Loucy (cell line): ENCODE measurements at regions not wholly inside any gene's neighbourhood (a gene's known extent, or its start where the extent isn't known, plus 50 kb on each side); places are given as distances from the start of the nearest gene placed in this dataset.

Experiments used
- H2AFZ ChIP-seq: fragments of 200-600 bp; sonication (generic); 2 replicates; pipeline ENCODE4 v1.6.0; 2016; ENCODE audit warnings: antibody characterized with exemption, mild to moderate bottlenecking, low read length, moderate library complexity
- H3F3A ChIP-seq: fragments of 200-600 bp; 2 replicates; pipeline ENCODE4 v1.6.0; 2016; ENCODE audit warnings: antibody characterized with exemption, low read depth, mild to moderate bottlenecking
- H3K27me3 ChIP-seq: fragments of 200-600 bp; sonication (generic); 2 replicates; pipeline ENCODE4 v1.6.1; 2014; ENCODE audit warnings: low read length, mild to moderate bottlenecking; ENCODE audit not compliant: insufficient read depth, poor library complexity, severe bottlenecking
- H3K36me3 ChIP-seq: fragments of 200-600 bp; sonication (generic); 2 replicates; pipeline ENCODE4 v1.6.1; 2016; ENCODE audit warnings: low read length; ENCODE audit not compliant: insufficient read depth
- H3K4me1 ChIP-seq: fragments of 200-600 bp; sonication (generic); 2 replicates; pipeline ENCODE4 v1.5.1; 2014; ENCODE audit warnings: low read length, mild to moderate bottlenecking; ENCODE audit not compliant: insufficient read depth, poor library complexity, severe bottlenecking
- H3K4me2 ChIP-seq: fragments of 200-600 bp; sonication (generic); 2 replicates; pipeline ENCODE4 v1.6.0; 2014; ENCODE audit warnings: antibody characterized with exemption, low read length, low read depth, mild to moderate bottlenecking; ENCODE audit not compliant: poor library complexity, severe bottlenecking
- H3K4me3 ChIP-seq: fragments of 200-600 bp; sonication (generic); 2 replicates; pipeline ENCODE4 v1.5.1; 2014; ENCODE audit warnings: low read length, mild to moderate bottlenecking, mixed read lengths; ENCODE audit not compliant: poor library complexity, severe bottlenecking
- H3K79me2 ChIP-seq: fragments of 200-600 bp; sonication (generic); 2 replicates; pipeline ENCODE4 v1.6.1; 2014; ENCODE audit warnings: low read length; ENCODE audit not compliant: insufficient read depth
- H3K9ac ChIP-seq: fragments of 200-600 bp; sonication (generic); 2 replicates; pipeline ENCODE4 v1.6.0; 2014; ENCODE audit warnings: mild to moderate bottlenecking, low read depth, low read length, moderate library complexity; ENCODE audit not compliant: poor library complexity, severe bottlenecking
- H3K9me2 ChIP-seq: fragments of 200-600 bp; sonication (generic); replicated peaks from 2 replicates; pipeline ENCODE4 v1.6.1; 2016; ENCODE audit warnings: low read depth, low read length, mixed read lengths
- H3K9me3 ChIP-seq: fragments of 200-600 bp; sonication (generic); 2 replicates; pipeline ENCODE4 v1.6.1; 2014; ENCODE audit warnings: mild to moderate bottlenecking, antibody characterized with exemption, low read length, low read depth; ENCODE audit not compliant: insufficient read depth
- H4K20me1 ChIP-seq: fragments of 200-600 bp; sonication (generic); 2 replicates; pipeline ENCODE4 v1.6.0; 2014; ENCODE audit warnings: antibody characterized with exemption, low read length, mild to moderate bottlenecking; ENCODE audit not compliant: insufficient read depth, poor library complexity, severe bottlenecking
- EZH2phosphoT487 ChIP-seq: fragments of 200-600 bp; IDR thresholded peaks from 2 replicates; pipeline ENCODE4 v1.6.1; 2018; ENCODE audit warnings: antibody characterized with exemption, mild to moderate bottlenecking, moderate library complexity, borderline replicate concordance
- TF ChIP-seq, protein P1 (sequence below): fragments of 200-600 bp; sonication (generic); conservative IDR thresholded peaks from 2 replicates; pipeline ENCODE4 v1.5.1; 2014; ENCODE audit warnings: mild to moderate bottlenecking, antibody characterized with exemption, low read length

DNA sequence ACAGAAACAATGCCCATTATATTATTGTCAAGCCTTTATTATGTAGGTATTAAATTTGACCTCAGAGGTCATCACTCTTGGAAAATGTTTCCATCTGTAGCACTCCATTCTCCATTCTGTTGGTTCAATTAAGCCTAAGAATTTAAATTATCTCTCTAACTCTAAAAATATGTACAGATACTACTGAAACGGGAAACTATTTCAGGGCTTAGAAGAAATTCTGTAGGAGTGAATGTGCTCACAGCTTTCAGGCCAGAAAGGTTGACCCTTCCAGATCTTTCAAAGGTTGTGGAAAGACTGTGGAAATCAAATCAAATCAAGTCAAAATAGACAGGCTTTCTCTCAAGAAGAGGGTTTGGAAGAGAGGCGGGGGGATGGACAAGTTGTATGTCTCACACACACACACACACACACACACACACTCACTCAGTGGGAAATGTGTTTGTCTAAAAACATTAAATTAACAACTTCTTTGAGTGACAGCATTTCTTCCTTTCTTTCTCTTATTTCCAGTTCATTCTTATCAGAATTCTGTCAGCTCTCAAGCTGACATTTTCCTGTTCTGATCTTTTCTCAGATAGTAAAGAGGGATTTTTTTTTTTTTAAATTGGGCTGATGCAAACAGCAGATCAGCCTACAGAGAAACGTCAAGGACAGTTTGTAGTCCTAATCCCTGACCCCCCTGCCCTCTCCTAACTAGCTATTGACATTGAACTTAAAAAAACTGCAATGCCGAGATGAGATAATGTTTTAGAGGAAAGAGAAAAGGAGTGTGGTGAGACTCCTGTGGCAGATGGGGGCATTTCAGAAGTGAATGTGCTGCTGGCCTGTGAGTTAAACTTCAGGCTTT is 139.0 kb upstream of the ZFHX3 start:
- no peaks in the 10 kb centered on the region for H3K36me3 ChIP-seq
- no peaks in the 10 kb centered on the region for H3K9me2 ChIP-seq
- H3K79me2 ChIP-seq: no peaks in the 10 kb centered on the region
- H3K4me1 ChIP-seq: peaks cover 27% of the 10 kb centered on the region
- H3K27me3 ChIP-seq: no peaks in the 10 kb centered on the region
- H4K20me1 ChIP-seq: no peaks in the 10 kb centered on the region
- H3K4me3 ChIP-seq: no peak overlapping the region
- peak overlapping the region; percentile 31 for H3K9ac ChIP-seq
- H3K9me3 ChIP-seq: no peaks in the 10 kb centered on the region
- H3K4me2 ChIP-seq: peak overlapping the region; percentile 46
- H2AFZ ChIP-seq: peak overlapping the region; percentile 67
- no peak for TF ChIP-seq EZH2phosphoT487
- TF ChIP-seq, protein P1, sequence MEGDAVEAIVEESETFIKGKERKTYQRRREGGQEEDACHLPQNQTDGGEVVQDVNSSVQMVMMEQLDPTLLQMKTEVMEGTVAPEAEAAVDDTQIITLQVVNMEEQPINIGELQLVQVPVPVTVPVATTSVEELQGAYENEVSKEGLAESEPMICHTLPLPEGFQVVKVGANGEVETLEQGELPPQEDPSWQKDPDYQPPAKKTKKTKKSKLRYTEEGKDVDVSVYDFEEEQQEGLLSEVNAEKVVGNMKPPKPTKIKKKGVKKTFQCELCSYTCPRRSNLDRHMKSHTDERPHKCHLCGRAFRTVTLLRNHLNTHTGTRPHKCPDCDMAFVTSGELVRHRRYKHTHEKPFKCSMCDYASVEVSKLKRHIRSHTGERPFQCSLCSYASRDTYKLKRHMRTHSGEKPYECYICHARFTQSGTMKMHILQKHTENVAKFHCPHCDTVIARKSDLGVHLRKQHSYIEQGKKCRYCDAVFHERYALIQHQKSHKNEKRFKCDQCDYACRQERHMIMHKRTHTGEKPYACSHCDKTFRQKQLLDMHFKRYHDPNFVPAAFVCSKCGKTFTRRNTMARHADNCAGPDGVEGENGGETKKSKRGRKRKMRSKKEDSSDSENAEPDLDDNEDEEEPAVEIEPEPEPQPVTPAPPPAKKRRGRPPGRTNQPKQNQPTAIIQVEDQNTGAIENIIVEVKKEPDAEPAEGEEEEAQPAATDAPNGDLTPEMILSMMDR: no peak
- no peaks in the 10 kb centered on the region for H3F3A ChIP-seq

DNA sequence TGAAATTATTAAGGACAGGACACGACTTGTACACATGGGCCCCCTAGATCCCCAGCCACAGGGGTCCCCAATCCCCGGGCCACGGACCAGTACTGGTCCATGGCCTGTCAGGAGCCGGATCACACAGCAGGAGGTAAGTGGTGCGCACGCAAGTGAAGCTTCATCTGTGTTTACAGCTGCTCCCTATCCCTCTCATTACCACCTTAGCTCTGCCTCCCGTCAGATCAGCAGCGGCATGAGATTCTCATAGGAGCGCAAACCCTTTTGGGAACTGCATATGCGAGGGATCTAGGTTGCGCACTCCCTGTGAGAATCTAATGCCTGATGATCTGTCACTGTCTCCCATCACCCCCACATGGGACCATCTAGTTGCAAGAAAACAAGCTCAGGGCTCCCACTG is 137.8 kb upstream of the ZFHX3 start:
- H3F3A ChIP-seq: no peaks in the 10 kb centered on the region
- no peaks in the 10 kb centered on the region for H3K9me3 ChIP-seq
- peaks cover 18% of the 10 kb centered on the region for H3K4me1 ChIP-seq
- no peaks in the 10 kb centered on the region for H3K9me2 ChIP-seq
- no peaks in the 10 kb centered on the region for H3K36me3 ChIP-seq
- H3K4me2 ChIP-seq: no peak overlapping the region
- no peaks in the 10 kb centered on the region for H3K79me2 ChIP-seq
- no peak overlapping the region for H2AFZ ChIP-seq
- no peaks in the 10 kb centered on the region for H4K20me1 ChIP-seq
- no peak overlapping the region for H3K4me3 ChIP-seq
- TF ChIP-seq EZH2phosphoT487: no peak
- TF ChIP-seq, protein P1: no peak
- no peaks in the 10 kb centered on the region for H3K27me3 ChIP-seq
- H3K9ac ChIP-seq: no peak overlapping the region

DNA sequence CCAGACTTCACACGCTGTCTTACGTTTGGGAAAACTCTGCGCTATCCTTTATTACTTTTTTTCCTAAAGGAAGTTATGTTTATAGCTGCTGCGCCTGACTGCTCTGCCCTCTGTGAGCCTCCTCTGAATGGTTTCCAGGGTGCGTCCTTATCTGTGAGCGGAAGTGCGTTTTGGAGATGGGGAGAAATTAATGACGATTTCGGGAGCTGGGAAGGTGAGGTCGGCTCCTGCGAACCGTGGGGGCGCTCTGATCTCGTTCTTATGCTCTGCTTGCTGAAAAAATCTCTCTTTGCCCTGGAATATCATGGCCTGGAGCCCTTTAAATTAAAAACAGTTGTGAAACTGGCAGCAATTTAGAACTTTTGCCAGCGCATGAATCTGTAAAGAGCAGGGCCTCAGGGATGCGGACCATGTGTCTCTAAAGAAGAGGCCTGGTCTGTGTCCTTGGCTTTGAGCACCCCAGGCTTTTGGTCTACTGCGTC is 135.7 kb upstream of the ZFHX3 start:
- Histone ChIP-seq H3K9me2 (no peaks in the 10 kb centered on the region), H3K4me2 (no peak overlapping the region), H3K4me1 (peaks cover 15% of the 10 kb centered on the region), H2AFZ (no peak overlapping the region), H3K36me3 (no peaks in the 10 kb centered on the region), H3K9me3 (no peaks in the 10 kb centered on the region), H3K4me3 (no peak overlapping the region), H4K20me1 (no peaks in the 10 kb centered on the region), H3K79me2 (no peaks in the 10 kb centered on the region), H3K27me3 (no peaks in the 10 kb centered on the region), H3F3A (no peaks in the 10 kb centered on the region), H3K9ac (no peak overlapping the region)
- no peak for TF ChIP-seq EZH2phosphoT487
- TF ChIP-seq, protein P1: no peak
